ENCODE measurements at regions not wholly inside any gene's neighbourhood (a gene's known extent, or its start where the extent isn't known, plus 50 kb on each side); places are given as distances from the start of the nearest gene placed in this dataset.

DNA sequence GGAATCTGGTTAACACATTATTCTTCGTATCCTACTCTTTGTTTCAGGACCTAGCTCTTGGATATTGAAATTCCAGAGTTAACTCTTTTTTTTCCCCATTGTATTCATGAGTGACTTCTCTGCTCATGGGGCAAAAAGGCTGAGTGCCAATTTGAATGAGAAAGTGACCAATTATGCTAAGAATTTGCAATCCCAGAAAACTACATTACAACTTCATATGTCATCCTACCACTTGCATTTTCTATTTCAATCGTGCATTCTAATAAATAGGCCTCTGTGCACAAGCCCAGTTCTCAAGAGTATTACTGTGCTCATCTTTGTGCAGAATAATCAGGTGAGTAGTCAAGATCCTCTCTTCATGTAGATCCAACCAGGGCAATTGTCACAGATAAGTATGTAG is 537.8 kb downstream of the OTOL1 start:
- Mint-ChIP-seq H3K9me3 (ENCODE audit: unreplicated experiment) (no peaks in the 10 kb centered on the region), H3K4me1 (ENCODE audit: unreplicated experiment) (no peaks in the 10 kb centered on the region), H3K27ac (ENCODE audit: unreplicated experiment) (no peak overlapping the region), H3K27me3 (ENCODE audit: unreplicated experiment) (no peaks in the 10 kb centered on the region), H3K36me3 (ENCODE audit: low read depth, unreplicated experiment) (no peaks in the 10 kb centered on the region), H3K4me3 (ENCODE audit: unreplicated experiment) (no peak overlapping the region)
- DNase-seq (ENCODE audit: low spot score) = no peak
- TF ChIP-seq, protein P1, sequence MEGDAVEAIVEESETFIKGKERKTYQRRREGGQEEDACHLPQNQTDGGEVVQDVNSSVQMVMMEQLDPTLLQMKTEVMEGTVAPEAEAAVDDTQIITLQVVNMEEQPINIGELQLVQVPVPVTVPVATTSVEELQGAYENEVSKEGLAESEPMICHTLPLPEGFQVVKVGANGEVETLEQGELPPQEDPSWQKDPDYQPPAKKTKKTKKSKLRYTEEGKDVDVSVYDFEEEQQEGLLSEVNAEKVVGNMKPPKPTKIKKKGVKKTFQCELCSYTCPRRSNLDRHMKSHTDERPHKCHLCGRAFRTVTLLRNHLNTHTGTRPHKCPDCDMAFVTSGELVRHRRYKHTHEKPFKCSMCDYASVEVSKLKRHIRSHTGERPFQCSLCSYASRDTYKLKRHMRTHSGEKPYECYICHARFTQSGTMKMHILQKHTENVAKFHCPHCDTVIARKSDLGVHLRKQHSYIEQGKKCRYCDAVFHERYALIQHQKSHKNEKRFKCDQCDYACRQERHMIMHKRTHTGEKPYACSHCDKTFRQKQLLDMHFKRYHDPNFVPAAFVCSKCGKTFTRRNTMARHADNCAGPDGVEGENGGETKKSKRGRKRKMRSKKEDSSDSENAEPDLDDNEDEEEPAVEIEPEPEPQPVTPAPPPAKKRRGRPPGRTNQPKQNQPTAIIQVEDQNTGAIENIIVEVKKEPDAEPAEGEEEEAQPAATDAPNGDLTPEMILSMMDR (IDR thresholded peaks at IDR 0.05; ENCODE audit: unreplicated experiment) = no peak

DNA sequence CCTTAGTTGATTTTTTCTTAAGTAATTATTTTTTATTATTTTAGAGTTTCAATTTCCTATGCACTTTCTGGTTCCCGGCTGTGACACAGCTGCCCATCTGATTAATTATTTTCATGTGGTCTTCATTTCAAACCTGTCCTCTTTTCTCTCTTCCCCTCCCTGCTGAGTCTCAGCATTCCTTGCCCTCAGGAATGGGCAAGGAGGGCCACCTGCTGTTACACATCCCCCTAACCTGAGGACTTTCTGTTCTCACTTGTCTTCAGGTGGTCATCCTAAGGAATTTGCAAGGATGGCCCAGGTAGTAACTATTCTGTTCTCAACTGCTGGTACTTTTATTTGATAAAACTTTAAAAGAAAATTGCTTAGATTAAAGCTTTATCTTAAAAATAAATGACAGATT is 545.0 kb downstream of the OTOL1 start:
- no peaks in the 10 kb centered on the region for H3K4me1 Mint-ChIP-seq (ENCODE audit: unreplicated experiment)
- H3K4me3 Mint-ChIP-seq (ENCODE audit: unreplicated experiment) = no peak overlapping the region
- no peaks in the 10 kb centered on the region for H3K36me3 Mint-ChIP-seq (ENCODE audit: low read depth, unreplicated experiment)
- no peaks in the 10 kb centered on the region for H3K9me3 Mint-ChIP-seq (ENCODE audit: unreplicated experiment)
- TF ChIP-seq, protein P1 (IDR thresholded peaks at IDR 0.05; ENCODE audit: unreplicated experiment) = no peak
- H3K27me3 Mint-ChIP-seq (ENCODE audit: unreplicated experiment) = no peaks in the 10 kb centered on the region
- H3K27ac Mint-ChIP-seq (ENCODE audit: unreplicated experiment) = no peak overlapping the region
- no peak for DNase-seq (ENCODE audit: low spot score)

DNA sequence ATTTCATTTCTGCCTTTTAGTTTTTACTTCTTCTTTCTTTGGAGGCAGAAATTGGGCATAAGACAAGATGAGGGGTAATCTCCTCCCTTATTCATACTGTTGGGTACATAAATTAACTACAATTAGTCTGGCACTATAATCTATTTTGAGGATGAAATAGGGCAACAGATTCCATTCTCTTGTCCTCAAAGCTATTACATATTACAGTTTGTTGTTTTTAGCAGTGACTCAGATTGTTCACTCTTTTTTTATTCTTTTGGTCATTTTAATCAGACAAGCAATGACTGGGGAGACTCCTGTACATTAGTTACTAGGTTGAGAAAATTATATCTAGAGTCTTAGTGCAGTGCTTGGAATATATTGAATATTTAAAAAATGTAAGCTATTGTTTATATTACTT is 556.0 kb downstream of the OTOL1 start:
- DNase-seq (ENCODE audit: low spot score) = no peak
- TF ChIP-seq, protein P1 (IDR thresholded peaks at IDR 0.05; ENCODE audit: unreplicated experiment) = no peak
- Mint-ChIP-seq H3K27ac (ENCODE audit: unreplicated experiment) (no peak overlapping the region), H3K4me3 (ENCODE audit: unreplicated experiment) (no peak overlapping the region), H3K36me3 (ENCODE audit: low read depth, unreplicated experiment) (no peaks in the 10 kb centered on the region), H3K27me3 (ENCODE audit: unreplicated experiment) (no peaks in the 10 kb centered on the region), H3K4me1 (ENCODE audit: unreplicated experiment) (no peaks in the 10 kb centered on the region), H3K9me3 (ENCODE audit: unreplicated experiment) (no peaks in the 10 kb centered on the region)

DNA sequence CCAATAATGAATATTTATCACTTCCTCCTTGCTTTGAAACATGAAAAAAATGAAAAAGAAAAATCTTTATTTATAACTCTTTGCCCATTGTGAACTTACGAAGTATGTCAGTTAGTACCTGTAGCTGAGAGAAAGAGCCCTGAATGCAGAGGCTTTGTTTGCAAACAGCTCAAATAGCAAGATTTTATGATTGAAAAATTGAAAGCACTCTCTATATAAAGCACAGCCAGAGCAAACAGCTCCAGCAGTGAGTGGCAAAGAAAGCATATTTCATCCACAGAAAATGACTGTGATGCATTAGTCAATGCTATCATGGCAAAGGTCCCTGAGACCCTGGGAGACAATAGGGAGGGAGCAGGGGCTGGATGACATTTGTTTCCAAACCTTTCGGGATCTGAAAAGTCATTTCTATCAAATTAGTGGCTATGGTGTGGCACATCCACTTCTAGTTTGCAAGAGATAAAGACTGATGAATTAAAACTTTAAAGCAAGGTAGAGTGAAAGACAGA is 576.1 kb downstream of the OTOL1 start:
- no peak overlapping the region for H3K4me3 Mint-ChIP-seq (ENCODE audit: unreplicated experiment)
- no peaks in the 10 kb centered on the region for H3K9me3 Mint-ChIP-seq (ENCODE audit: unreplicated experiment)
- H3K36me3 Mint-ChIP-seq (ENCODE audit: low read depth, unreplicated experiment) = no peaks in the 10 kb centered on the region
- DNase-seq (ENCODE audit: low spot score) = no peak
- TF ChIP-seq, protein P1 (IDR thresholded peaks at IDR 0.05; ENCODE audit: unreplicated experiment) = no peak
- H3K27me3 Mint-ChIP-seq (ENCODE audit: unreplicated experiment) = no peaks in the 10 kb centered on the region
- no peak overlapping the region for H3K27ac Mint-ChIP-seq (ENCODE audit: unreplicated experiment)
- H3K4me1 Mint-ChIP-seq (ENCODE audit: unreplicated experiment) = no peaks in the 10 kb centered on the region

DNA sequence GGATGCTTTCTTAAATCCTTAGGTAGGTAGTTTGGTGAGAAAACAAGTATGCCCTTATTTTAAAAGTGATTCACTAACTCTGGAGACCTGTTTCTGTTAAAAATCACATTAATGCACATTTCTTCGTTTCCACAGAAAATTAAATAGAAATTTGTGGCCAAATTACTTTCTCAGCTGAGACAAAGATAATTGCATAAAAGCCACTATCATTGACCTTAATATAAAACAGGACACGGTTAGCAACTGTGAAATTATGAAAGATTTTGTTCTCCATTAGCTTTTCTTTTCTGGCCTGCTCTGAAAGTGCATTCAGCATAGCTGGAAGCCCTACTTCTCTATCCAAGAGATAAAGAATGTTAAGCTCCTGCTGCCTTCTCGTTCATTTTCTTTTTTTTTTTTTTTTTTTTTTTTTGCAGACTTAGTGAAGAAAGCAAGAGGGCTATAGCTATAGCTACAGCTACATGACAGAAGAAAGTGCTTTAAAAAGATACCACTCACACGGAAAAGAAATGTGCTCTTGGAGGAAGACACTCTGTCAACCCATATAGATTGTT is 576.9 kb downstream of the OTOL1 start:
- H3K27ac Mint-ChIP-seq (ENCODE audit: unreplicated experiment) = no peak overlapping the region
- H3K36me3 Mint-ChIP-seq (ENCODE audit: low read depth, unreplicated experiment) = no peaks in the 10 kb centered on the region
- H3K4me1 Mint-ChIP-seq (ENCODE audit: unreplicated experiment) = no peaks in the 10 kb centered on the region
- TF ChIP-seq, protein P1 (IDR thresholded peaks at IDR 0.05; ENCODE audit: unreplicated experiment) = no peak
- DNase-seq (ENCODE audit: low spot score) = no peak
- H3K4me3 Mint-ChIP-seq (ENCODE audit: unreplicated experiment) = no peak overlapping the region
- no peaks in the 10 kb centered on the region for H3K27me3 Mint-ChIP-seq (ENCODE audit: unreplicated experiment)
- no peaks in the 10 kb centered on the region for H3K9me3 Mint-ChIP-seq (ENCODE audit: unreplicated experiment)
